OCI-LY1 (cell line): ENCODE measurements at regions not wholly inside any gene's neighbourhood (a gene's known extent, or its start where the extent isn't known, plus 50 kb on each side); places are given as distances from the start of the nearest gene placed in this dataset.

Experiments
- CTCF ChIP-seq: fragments of 200-600 bp; sonication (generic), shearing (Covaris generic); IDR thresholded peaks from 2 replicates; pipeline ENCODE4 v1.5.1; 2017; ENCODE audit warnings: mild to moderate bottlenecking, antibody characterized with exemption, low read length, moderate library complexity, mixed read lengths
- EZH2 ChIP-seq: fragments of 200-600 bp; sonication (generic), shearing (Covaris generic); IDR thresholded peaks from 2 replicates; pipeline ENCODE4 v1.8.0; 2017; ENCODE audit warnings: borderline replicate concordance, mixed run types, mild to moderate bottlenecking, antibody characterized with exemption, low read length, moderate library complexity, mixed read lengths

- TF ChIP-seq CTCF (no peak), EZH2 (no peak)
Observed at GRCh38 chr11:24389575-24389974, 107.3 kb upstream of the LUZP2 start.
